ENCODE measurements at regions not wholly inside any gene's neighbourhood (a gene's known extent, or its start where the extent isn't known, plus 50 kb on each side); places are given as distances from the start of the nearest gene placed in this dataset.

GRCh38 chr12:47367912-47368537 is 288.3 kb upstream of the AMIGO2 start:
- no peak for TF ChIP-seq POLR2A (IDR thresholded peaks at IDR 0.05; ENCODE audit: low read depth, low read length)
- no peak for TF ChIP-seq POLR2AphosphoS5 (IDR thresholded peaks at IDR 0.05; ENCODE audit: low read depth, low read length)
- no peak for TF ChIP-seq TAF1 (IDR thresholded peaks at IDR 0.05; ENCODE audit: low read depth, low read length)
